NCI-H2196 treated with DMSO at 0.1 percent for 48 hours (cell line): ENCODE measurements at regions not wholly inside any gene's neighbourhood (a gene's known extent, or its start where the extent isn't known, plus 50 kb on each side); places are given as distances from the start of the nearest gene placed in this dataset.

Experiments
- DNase-seq: peaks from one replicate; lab custom pipeline; 2025; ENCODE audit not compliant: unreplicated experiment; lab: John Stamatoyannopoulos, UW

- no peak for DNase-seq
These were observed 473.3 kb upstream of the PCDH15 start for GRCh38 chr10:55274367-55274766.

- DNase-seq = no peak
These were observed 472.9 kb upstream of the PCDH15 start for GRCh38 chr10:55273946-55274345.

- no peak for DNase-seq
These were observed 471.9 kb upstream of the PCDH15 start for GRCh38 chr10:55272886-55273285.

GRCh38 chr10:55266797-55267196 lies 465.8 kb upstream of the PCDH15 start:
- no peak for DNase-seq

GRCh38 chr10:55263327-55263726 lies 462.3 kb upstream of the PCDH15 start:
- no peak for DNase-seq

GRCh38 chr10:55242544-55242943 lies 441.5 kb upstream of the PCDH15 start:
- no peak for DNase-seq

GRCh38 chr10:55237462-55237861 lies 436.4 kb upstream of the PCDH15 start:
- DNase-seq = no peak

- no peak for DNase-seq
These were observed 432.5 kb upstream of the PCDH15 start for GRCh38 chr10:55233505-55233904.

GRCh38 chr10:55233090-55233489 lies 432.1 kb upstream of the PCDH15 start:
- DNase-seq = no peak

GRCh38 chr10:55232553-55232952 lies 431.5 kb upstream of the PCDH15 start:
- DNase-seq = no peak

GRCh38 chr10:55227967-55228366 lies 426.9 kb upstream of the PCDH15 start:
- DNase-seq = no peak

- no peak for DNase-seq
These were observed 423.2 kb upstream of the PCDH15 start for GRCh38 chr10:55224007-55224781.

GRCh38 chr10:55223352-55223751 lies 422.3 kb upstream of the PCDH15 start:
- DNase-seq = no peak

- no peak for DNase-seq
These were observed 419.9 kb upstream of the PCDH15 start for GRCh38 chr10:55220975-55221374.

GRCh38 chr10:55215699-55216098 lies 414.7 kb upstream of the PCDH15 start:
- DNase-seq = no peak

- no peak for DNase-seq
These were observed 413.6 kb upstream of the PCDH15 start for GRCh38 chr10:55214608-55215007.

GRCh38 chr10:55212051-55212450 lies 411.0 kb upstream of the PCDH15 start:
- DNase-seq = no peak

- no peak for DNase-seq
These were observed 402.8 kb upstream of the PCDH15 start for GRCh38 chr10:55203874-55204273.

GRCh38 chr10:55203319-55203718 lies 402.3 kb upstream of the PCDH15 start:
- DNase-seq = no peak

GRCh38 chr10:55200020-55200419 lies 399.0 kb upstream of the PCDH15 start:
- no peak for DNase-seq

- no peak for DNase-seq
These were observed 390.3 kb upstream of the PCDH15 start for GRCh38 chr10:55191236-55191860.

GRCh38 chr10:55183993-55184392 lies 383.0 kb upstream of the PCDH15 start:
- DNase-seq = no peak

GRCh38 chr10:55180357-55180756 lies 379.3 kb upstream of the PCDH15 start:
- DNase-seq = no peak
